NCI-H187 (cell line): ENCODE measurements at regions not wholly inside any gene's neighbourhood (a gene's known extent, or its start where the extent isn't known, plus 50 kb on each side); places are given as distances from the start of the nearest gene placed in this dataset.
"Not testable (repeated sequence)": the region's sequence is repeated elsewhere in the genome, so short reads cannot be mapped to it uniquely, and the experiment has no call there.

Source experiments
- DNase-seq, 2 experiments: peaks; one replicate each; lab custom pipeline; 2025; lab: John Stamatoyannopoulos, UW

DNA sequence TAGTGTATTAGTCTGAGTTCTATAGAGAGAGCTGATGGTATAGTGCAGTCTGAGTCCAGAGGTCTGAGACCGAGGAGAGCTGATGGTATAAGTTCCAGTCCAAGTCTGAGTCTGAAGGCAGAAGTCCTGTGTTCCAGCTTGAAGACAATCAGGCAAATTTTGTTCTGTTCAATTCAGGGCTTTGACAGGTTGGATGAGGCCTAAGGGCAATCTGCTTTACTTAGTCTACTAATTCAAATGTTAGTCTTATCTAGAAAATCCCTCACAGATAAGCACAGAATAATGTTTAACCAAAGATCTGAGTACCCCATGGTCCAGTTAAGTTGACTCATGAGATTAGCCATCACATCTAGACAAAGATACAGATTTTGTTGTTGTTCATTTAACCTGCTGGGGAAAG, 303.0 kb upstream of the KLF4 start:
- DNase-seq, result no peak

GRCh38 chr9:107792006-107792405, 302.4 kb upstream of the KLF4 start:
- no peak for DNase-seq

DNA sequence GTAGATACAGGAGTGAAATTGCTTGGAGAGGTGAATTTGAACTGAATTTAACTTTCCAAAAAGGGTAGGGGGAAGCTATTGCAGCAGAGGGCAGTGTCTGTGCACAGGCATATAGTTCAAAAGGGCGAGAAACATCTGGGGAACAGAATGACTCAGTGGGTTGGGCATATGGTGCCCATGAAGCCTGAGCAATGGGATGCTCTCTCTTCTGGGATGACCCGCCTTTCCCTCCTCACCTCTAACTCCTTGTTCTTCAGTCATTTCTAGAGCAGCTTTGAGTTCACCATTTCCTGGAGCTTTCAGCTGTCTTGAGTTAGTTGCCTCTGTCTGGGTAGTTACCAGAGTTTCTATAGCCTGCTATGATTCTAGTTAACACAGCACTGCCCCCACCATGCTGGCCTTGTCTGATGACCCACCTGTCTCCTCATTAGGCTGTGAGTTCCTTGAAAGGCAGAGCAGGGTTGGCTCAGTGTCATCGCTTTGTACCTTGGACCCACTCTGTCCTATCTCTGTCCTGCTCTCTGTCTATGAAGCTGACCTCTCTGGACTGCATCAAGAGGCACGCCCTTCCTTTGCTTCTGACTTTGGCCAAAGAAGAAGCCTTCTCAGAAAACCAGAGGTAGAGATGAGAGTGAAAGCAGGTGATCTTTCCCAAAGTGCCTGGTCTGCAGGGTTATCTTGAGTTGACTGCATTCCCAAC, 299.6 kb upstream of the KLF4 start:
- DNase-seq, result no peak

GRCh38 chr9:107786561-107786960, 297.0 kb upstream of the KLF4 start:
- no peak for DNase-seq

DNA sequence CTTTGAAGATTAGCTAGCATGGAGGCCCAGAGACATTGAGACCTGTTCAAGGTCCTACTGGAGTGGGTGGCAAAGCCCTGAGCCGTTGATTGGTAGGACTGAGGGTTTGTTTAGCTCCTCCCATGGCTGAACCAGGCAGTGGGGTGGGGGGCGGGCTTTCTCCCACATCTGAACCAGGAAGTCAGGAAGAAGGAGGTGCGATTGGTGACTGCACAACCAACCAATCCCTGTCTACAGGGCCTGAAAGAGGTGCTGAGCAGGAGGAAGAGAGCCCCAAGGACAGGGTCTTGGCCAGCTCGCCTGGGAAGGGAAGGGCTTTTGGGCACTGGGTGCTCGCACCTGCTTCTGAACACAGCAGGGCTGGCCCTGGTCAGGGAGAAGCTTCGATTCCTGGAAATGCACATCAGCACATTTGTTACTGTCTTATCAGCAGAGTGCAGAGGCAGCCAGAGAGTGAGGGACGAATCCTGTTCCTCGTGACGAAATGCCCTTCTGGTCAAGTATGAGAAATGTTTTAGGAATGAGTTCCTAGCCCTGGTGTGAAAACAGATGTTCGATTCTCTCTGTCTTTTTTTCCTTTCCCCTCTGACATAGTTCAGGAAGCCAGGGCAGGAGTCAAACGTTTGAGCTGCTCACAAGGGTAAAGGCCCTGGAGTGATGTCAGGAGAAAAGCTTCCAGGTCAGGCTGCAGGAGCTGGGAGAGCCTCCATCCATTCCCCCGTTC, 294.8 kb upstream of the KLF4 start:
- DNase-seq, result no peak

DNA sequence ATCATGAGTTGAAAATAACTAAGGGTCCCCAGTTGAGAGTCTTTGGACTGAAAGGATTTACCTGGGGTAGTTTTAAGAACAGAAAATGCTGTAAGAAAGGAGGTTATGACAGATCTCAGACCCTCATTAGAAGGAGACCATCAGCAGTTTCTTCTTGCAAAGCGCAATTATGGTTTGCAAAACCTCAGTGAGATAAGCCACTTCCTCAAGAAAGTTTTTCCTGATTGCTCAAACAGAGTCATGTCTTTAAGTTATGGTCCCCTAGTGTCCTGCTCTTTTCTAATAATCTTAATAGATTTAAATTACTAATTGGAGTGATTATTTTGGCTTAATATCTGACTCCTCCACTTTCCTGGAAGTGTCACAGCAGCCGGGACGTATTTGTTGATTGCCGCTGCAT, 293.2 kb upstream of the KLF4 start:
- DNase-seq, result no peak

DNA sequence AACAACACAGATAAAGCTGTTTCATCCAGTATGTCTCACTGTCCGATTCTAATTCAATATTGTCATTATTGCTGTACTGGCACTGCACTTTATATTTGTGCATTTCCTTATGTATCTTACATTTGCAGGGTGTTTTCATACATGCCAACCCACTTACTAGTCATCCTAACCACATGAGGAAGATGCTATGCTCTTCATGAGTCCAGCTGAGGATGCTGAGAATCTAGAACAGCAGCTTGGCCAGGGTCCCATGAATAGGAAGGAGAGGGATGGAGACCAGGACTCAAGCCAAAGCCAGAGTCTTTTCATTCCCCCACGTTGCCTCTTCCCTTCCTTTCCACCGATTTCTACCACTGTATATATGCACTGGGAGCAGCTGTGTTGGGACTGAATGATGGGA, 292.8 kb upstream of the KLF4 start:
- DNase-seq, result no peak

DNA sequence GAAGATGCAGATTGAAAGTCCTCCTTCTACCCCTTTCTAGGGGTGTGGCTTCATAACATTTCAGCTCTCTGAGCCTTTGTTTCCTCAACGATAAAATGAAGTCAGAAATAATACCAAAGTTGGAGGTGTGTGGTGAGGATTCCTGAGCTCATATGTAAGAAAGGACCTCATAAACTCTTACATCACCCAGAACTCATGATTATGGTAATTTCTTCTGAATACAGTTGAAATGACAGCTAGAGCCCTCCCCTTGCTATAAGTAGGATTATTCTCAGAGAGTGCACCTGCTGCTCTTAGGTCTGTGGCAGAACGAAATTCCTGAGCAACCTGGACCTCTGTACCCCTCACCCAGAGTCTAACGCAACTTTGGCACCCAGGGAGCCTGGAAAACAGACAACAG, 291.4 kb upstream of the KLF4 start:
- DNase-seq, result no peak

- DNase-seq, result no peak
These were observed 290.2 kb upstream of the KLF4 start for GRCh38 chr9:107779731-107780130.

- DNase-seq, result no peak
These were observed 289.1 kb upstream of the KLF4 start for GRCh38 chr9:107778661-107779060.

DNA sequence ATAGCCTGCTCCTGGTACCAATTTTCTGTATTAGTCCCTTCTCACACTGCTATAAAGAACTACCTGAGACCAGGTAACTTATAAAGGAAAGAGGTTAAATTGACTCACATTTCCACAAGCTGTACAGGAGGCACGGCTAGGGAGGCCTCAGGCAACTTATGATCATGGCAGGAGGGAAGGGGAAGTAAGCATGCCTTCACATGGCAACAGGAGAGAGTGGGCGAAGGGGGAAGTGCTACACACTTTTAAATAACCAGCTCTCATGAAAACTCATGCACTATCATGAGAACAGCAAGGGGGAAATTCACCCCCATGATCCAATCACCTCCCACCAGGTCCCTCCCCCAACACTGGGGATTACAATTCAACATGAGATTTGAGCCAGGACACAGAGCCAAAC, 284.5 kb upstream of the KLF4 start:
- not testable (repeated sequence) for DNase-seq

GRCh38 chr9:107772988-107773387, 283.4 kb upstream of the KLF4 start:
- DNase-seq, result no peak

- DNase-seq, result no peak
These were observed 281.1 kb upstream of the KLF4 start for GRCh38 chr9:107770716-107771115.

- no peak for DNase-seq
These were observed 278.7 kb upstream of the KLF4 start for GRCh38 chr9:107768224-107768623.

DNA sequence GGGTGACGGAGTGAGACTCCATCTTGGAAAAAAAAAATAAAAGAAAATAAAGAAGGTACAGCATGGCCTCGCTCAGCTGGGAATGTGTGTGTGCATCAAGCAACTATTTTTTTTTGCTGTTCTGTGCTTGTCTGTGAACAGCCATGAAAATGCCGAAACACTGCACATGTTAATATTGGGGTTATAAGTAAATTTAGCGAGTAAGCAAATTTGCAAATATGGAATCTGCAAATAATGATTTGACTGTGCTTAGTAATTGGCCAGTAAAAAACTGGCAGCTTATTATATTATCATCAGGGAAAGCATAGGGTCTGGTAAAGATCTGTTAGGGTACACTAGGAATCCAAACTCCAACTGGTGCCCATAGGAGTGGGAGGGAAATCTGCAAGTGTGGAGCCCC, 278.1 kb upstream of the KLF4 start:
- DNase-seq, result no peak

DNA sequence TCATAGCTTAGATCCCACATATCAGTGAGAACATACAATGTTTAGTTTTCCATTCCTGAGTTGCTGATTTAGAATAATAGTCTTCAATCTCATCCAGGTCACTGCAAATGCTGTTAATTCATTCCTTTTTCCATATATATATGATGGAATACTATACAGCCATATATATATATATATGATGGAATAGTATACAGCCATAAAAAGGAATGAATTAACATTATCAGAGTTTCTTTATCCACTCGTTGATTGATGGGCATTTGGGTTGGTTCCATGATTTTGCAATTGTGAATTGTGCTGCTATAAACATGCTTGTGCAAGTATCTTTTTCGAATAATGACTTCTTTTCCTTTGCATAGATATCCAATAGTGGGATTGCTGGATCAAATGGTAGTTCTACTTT, 273.9 kb upstream of the KLF4 start:
- not testable (repeated sequence) for DNase-seq

DNA sequence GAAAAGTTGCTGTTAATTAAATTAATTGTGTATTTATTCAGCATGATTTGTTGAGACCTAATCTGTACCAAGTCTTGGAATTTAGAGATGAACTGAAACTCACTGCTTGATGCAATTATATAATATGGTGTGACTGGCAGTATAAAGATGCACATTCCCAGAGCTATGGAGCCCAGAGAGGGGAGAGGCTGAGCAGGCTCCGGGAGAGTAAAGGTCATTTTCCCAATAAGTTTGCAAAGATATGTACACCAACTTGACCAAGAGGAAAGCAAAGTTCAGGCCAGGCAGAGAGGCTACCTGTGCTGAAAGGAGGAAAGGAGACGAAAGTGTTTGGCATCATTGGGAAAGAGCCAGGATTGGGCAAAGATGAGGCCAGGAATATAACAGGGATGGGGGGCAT, 271.7 kb upstream of the KLF4 start:
- DNase-seq, result no peak

DNA sequence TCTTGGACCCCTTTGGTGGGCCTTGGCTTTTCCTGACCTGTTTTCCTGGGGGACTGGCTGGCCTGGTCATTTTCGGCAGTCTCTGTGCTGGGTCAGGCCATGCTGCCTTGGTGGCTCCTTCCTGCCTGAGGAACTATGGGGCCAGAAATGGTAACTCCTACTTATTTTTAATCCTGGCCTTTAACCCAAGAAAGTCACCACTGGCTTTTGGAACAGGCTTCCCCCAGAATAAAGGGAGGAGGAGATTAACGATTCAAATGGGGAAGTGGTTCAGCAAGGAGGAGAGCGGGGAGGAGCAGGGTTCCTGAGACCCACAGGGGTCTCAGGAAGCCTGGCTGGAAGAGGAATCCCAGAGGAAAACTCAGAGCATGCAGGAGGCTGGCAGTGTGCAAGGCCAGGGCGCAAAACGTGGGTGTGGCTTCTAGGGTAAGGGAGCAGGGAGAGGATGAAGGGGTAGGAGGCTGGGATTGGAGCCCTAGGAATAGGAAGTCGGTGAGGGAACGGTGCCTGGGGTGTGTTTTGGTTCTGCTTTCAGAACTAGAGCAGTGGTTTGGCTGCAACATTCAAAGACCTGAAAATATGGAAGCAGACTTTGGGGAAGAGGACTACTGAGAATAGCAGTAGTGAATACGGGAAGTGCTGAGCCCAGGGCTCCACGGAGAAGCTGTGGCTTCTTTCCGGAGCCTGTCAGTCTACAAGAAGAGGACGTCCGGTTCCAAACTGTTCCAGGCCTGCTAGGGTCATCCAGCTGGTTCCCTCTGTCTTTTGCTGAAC, 271.1 kb upstream of the KLF4 start:
- DNase-seq, result no peak

- DNase-seq, result no peak
These were observed 270.2 kb upstream of the KLF4 start for GRCh38 chr9:107759823-107760166.

- no peak for DNase-seq
These were observed 269.6 kb upstream of the KLF4 start for GRCh38 chr9:107759009-107759822.

GRCh38 chr9:107756091-107756490, 266.5 kb upstream of the KLF4 start:
- no peak for DNase-seq

DNA sequence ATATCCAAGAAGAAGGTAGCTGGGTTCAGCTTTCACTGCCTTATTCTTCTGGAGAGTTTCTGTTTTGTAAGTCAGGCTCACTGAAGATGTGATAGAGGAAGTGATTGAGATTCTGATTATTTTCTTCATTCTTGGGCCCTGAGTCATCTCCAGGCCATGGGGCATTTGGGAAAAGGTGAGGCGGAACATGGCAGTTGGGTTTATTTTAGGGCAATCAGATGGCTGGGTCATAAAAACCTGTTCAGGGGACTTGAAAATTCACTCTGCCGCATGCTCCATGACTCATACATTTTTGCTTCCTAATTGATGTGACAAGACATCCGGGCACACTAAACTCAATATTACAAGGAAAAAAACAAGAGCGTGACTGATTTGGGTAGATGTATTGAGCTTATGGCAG, 265.7 kb upstream of the KLF4 start:
- DNase-seq, result no peak
